CD14-positive monocyte (primary cell): ENCODE measurements at regions not wholly inside any gene's neighbourhood (a gene's known extent, or its start where the extent isn't known, plus 50 kb on each side); places are given as distances from the start of the nearest gene placed in this dataset.

Experiments used
- DNase-seq, 3 donors: peaks; one replicate each; pipeline ENCODE4 v3.0.0-alpha.2; 2011 to 2022
- H2AFZ ChIP-seq: 2 replicates; pipeline ENCODE4 v1.6.0; 2012; ENCODE audit warnings: mild to moderate bottlenecking, low read depth, low read length, inconsistent platforms; ENCODE audit not compliant: insufficient read depth, poor library complexity, severe bottlenecking
- H3K27ac ChIP-seq, 2 donors: 1 replicate in 1 of 2; 2 replicates in 1 of 2; pipeline ENCODE4 v1.5.1; 2012 to 2013; ENCODE audit warnings: low read length in 2 of 2, control low read depth in 1 of 2, inconsistent platforms in 1 of 2, low read depth in 1 of 2, mild to moderate bottlenecking in 1 of 2
- H3K27me3 ChIP-seq, 2 donors: one replicate each; pipeline versions ENCODE4 v1.6.0 to v1.6.1; 2011 to 2013; ENCODE audit warnings: low read length in 2 of 2; ENCODE audit not compliant: control insufficient read depth in 2 of 2, insufficient read depth in 2 of 2
- H3K36me3 ChIP-seq, 2 donors: replicated peaks in 1 of 2; 1 replicate in 1 of 2; 2 replicates in 1 of 2; pipeline versions ENCODE4 v1.5.1 to v1.6.1; 2012 to 2013; ENCODE audit warnings: low read length in 2 of 2, control low read depth in 1 of 2, inconsistent platforms in 1 of 2, mild to moderate bottlenecking in 1 of 2; ENCODE audit not compliant: insufficient read depth in 2 of 2, control insufficient read depth in 1 of 2
- H3K4me1 ChIP-seq, 2 donors: 1 replicate in 1 of 2; 2 replicates in 1 of 2; pipeline versions ENCODE4 v1.5.1 to v1.6.1; 2012 to 2013; ENCODE audit warnings: low read length in 2 of 2, control low read depth in 1 of 2, inconsistent platforms in 1 of 2, mild to moderate bottlenecking in 1 of 2, moderate library complexity in 1 of 2; ENCODE audit not compliant: insufficient read depth in 2 of 2, control insufficient read depth in 1 of 2
- H3K4me2 ChIP-seq: replicated peaks from 2 replicates; pipeline ENCODE3; 2012; ENCODE audit warnings: low read length, moderate library complexity, mild to moderate bottlenecking; ENCODE audit not compliant: poor library complexity, severe bottlenecking; ENCODE audit errors: extremely low read depth
- H3K4me3 ChIP-seq, 3 experiments: fragments of 200-600 bp in 1 of 3; sonication (generic) in 1 of 3; replicated peaks in 1 of 3; 1 replicate in 2 of 3; 2 replicates in 1 of 3; pipeline ENCODE4 v1.5.1; 2011 to 2013; ENCODE audit warnings: low read length in 3 of 3, mild to moderate bottlenecking in 3 of 3, control low read depth in 2 of 3, low read depth in 2 of 3, inconsistent platforms in 1 of 3, moderate library complexity in 1 of 3
- H3K79me2 ChIP-seq: 2 replicates; pipeline ENCODE4 v1.6.0; 2012; ENCODE audit warnings: mild to moderate bottlenecking, control low read depth, inconsistent platforms, low read length, moderate library complexity; ENCODE audit not compliant: insufficient read depth
- H3K9ac ChIP-seq: 2 replicates; pipeline ENCODE4 v1.6.0; 2017; ENCODE audit warnings: low read length, mild to moderate bottlenecking; ENCODE audit not compliant: insufficient read depth, poor library complexity, severe bottlenecking
- H3K9me3 ChIP-seq, 2 donors: replicated peaks in 1 of 2; 1 replicate in 1 of 2; 2 replicates in 1 of 2; pipeline versions ENCODE4 v1.5.1 to v1.6.1; 2012 to 2013; ENCODE audit warnings: low read length in 2 of 2, control low read depth in 1 of 2; ENCODE audit not compliant: control insufficient read depth in 1 of 2, insufficient read depth in 1 of 2
- H4K20me1 ChIP-seq: 2 replicates; pipeline ENCODE4 v1.6.0; 2012; ENCODE audit warnings: mild to moderate bottlenecking, low read length, control low read depth, moderate library complexity; ENCODE audit not compliant: insufficient read depth
- H3K27ac Mint-ChIP-seq, 7 donors: one replicate each; pipeline ENCODE4 v1.8.0; 2020; ENCODE audit warnings: mild to moderate bottlenecking in 7 of 7, mixed read lengths in 7 of 7, moderate library complexity in 6 of 7, inconsistent platforms in 2 of 7
- H3K27me3 Mint-ChIP-seq, 3 donors: one replicate each; pipeline ENCODE4 v1.8.0; 2021 to 2022; ENCODE audit warnings: low read depth in 3 of 3, mild to moderate bottlenecking in 3 of 3, mixed read lengths in 3 of 3, moderate library complexity in 3 of 3, inconsistent platforms in 1 of 3
- H3K36me3 Mint-ChIP-seq, 2 donors: one replicate each; pipeline ENCODE4 v1.8.0; 2020; ENCODE audit warnings: mixed read lengths in 2 of 2, inconsistent platforms in 1 of 2, mild to moderate bottlenecking in 1 of 2
- H3K4me1 Mint-ChIP-seq: one replicate; pipeline ENCODE4 v1.8.0; 2020; ENCODE audit warnings: mild to moderate bottlenecking, mixed read lengths
- H3K4me3 Mint-ChIP-seq, 2 donors: one replicate each; pipeline ENCODE4 v1.8.0; 2020; ENCODE audit warnings: mild to moderate bottlenecking in 2 of 2, mixed read lengths in 2 of 2, moderate library complexity in 1 of 2
- H3K9me3 Mint-ChIP-seq, 7 donors: one replicate each; pipeline ENCODE4 v1.8.0; 2020 to 2022; ENCODE audit warnings: mixed read lengths in 7 of 7, mild to moderate bottlenecking in 6 of 7, moderate library complexity in 6 of 7, inconsistent platforms in 2 of 7
- WGBS: methylation state at CpG from one replicate; pipeline ENCODE4 v1.1.5; 2013; ENCODE audit warnings: missing lambda C conversion rate; ENCODE audit not compliant: insufficient coverage; 5-methylcytosine and 5-hydroxymethylcytosine counted together
- intact Hi-C, 2 donors: fragments of 100-400 bp; cut with micrococcal nuclease; formaldehyde crosslinking; loops; one replicate each; pipeline versions ENCODE4 v1.15.0 to v1.15.1; 2023
- TF ChIP-seq, protein P1 (sequence below): fragments of 200-600 bp; IDR thresholded peaks from one replicate; pipeline ENCODE4 v1.8.0; 2022; ENCODE audit warnings: antibody characterized with exemption, mild to moderate bottlenecking

DNA sequence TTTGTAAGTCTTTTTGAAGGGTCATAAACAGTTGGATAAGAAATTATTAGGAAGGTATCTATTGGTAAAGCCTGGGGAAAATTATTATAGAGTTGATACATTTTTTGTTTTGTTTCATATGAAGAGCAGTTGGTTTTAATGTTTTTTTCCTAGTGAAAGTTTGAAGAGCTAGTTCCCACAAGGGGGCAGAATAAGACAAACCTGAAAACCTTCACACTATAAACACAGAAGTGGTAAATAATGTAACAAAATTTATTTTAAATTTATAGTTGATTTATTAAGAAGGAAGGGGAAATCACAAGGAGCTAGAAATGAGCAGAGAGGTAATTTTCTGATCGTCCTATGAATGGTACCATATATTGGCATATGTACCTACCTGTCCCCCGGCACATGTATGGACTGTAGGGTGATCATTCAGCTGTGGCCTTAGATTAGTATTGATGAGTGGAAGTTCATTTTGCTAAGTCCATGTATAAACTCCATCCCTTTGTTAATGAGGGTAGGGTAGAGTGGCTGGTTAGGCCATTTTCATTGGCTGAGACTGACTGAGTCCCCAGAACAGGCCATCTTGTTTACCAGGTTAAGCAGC lies 116.3 kb downstream of the TANC2 start:
- 33% methylated on average over 1 of the region's 2 CpGs for WGBS
- Histone ChIP-seq H3K9me3 (peaks cover 0 to 6% of the 10 kb centered on the region in 2 donors), H3K79me2 (no peaks in the 10 kb centered on the region), H3K4me3 (no peak overlapping the region), H3K9ac (no peak overlapping the region), H2AFZ (no peak overlapping the region), H4K20me1 (no peaks in the 10 kb centered on the region), H3K4me1 (no peaks in the 10 kb centered on the region), H3K36me3 (no peaks in the 10 kb centered on the region), H3K27ac (peak overlapping the region in 1 of 2 donors; percentile 17), H3K27me3 (no peaks in the 10 kb centered on the region), H3K4me2 (no peak overlapping the region)
- H3K36me3 Mint-ChIP-seq, result peaks cover 0 to 5% of the 10 kb centered on the region in 2 donors
- no peak overlapping the region for H3K4me3 Mint-ChIP-seq
- TF ChIP-seq, protein P1, sequence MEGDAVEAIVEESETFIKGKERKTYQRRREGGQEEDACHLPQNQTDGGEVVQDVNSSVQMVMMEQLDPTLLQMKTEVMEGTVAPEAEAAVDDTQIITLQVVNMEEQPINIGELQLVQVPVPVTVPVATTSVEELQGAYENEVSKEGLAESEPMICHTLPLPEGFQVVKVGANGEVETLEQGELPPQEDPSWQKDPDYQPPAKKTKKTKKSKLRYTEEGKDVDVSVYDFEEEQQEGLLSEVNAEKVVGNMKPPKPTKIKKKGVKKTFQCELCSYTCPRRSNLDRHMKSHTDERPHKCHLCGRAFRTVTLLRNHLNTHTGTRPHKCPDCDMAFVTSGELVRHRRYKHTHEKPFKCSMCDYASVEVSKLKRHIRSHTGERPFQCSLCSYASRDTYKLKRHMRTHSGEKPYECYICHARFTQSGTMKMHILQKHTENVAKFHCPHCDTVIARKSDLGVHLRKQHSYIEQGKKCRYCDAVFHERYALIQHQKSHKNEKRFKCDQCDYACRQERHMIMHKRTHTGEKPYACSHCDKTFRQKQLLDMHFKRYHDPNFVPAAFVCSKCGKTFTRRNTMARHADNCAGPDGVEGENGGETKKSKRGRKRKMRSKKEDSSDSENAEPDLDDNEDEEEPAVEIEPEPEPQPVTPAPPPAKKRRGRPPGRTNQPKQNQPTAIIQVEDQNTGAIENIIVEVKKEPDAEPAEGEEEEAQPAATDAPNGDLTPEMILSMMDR, result peak; percentile 57
- peak overlapping the region in 1 of 7 donors; percentile 71 for H3K27ac Mint-ChIP-seq
- H3K4me1 Mint-ChIP-seq, result peaks cover 4% of the 10 kb centered on the region
- no peaks in the 10 kb centered on the region for H3K27me3 Mint-ChIP-seq
- H3K9me3 Mint-ChIP-seq, result peaks cover 3 to 7% (median 6%) of the 10 kb centered on the region in 7 donors
- intact Hi-C loops, result loop anchor here (5.0 kb wide), 1 partner anchor 325 kb away; no protein-coding TSS in a partner anchor
- DNase-seq, result peak in 2 of 3 donors; percentile 10 to 16

DNA sequence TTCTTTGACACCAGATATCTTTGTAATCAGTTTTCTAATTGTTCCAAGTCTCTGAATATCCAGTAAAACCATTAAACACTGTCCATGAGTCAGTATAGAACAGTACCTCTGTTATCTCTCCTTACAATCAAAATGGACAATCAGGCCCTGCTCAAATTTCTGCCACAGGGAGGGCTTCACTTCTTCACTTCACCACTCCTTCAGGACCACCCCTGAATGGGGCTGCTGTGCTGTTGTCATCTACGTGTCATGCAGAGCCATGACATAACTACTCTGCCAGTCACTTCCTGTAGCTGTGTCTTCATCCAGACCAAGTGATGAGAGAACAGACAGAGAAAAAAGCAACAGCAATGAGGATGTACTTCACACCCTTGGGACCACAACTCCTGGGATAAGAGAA lies 116.9 kb downstream of the TANC2 start:
- Histone ChIP-seq H3K79me2 (no peaks in the 10 kb centered on the region), H3K4me3 (no peak overlapping the region), H3K36me3 (no peaks in the 10 kb centered on the region), H3K9me3 (peaks cover 0 to 6% of the 10 kb centered on the region in 2 donors), H2AFZ (no peak overlapping the region), H3K4me2 (no peak overlapping the region), H3K27ac (peak overlapping the region in 1 of 2 donors; percentile 17), H3K4me1 (no peaks in the 10 kb centered on the region), H4K20me1 (no peaks in the 10 kb centered on the region), H3K27me3 (no peaks in the 10 kb centered on the region), H3K9ac (no peak overlapping the region)
- Mint-ChIP-seq H3K27ac (peak overlapping the region in 3 of 7 donors; percentile 16 to 78 (median 71)), H3K4me3 (no peak overlapping the region), H3K36me3 (peaks cover 0 to 5% of the 10 kb centered on the region in 2 donors), H3K27me3 (no peaks in the 10 kb centered on the region), H3K9me3 (peaks cover 3 to 7% (median 6%) of the 10 kb centered on the region in 7 donors), H3K4me1 (peaks cover 4% of the 10 kb centered on the region)
- 17% methylated on average over 1 of the region's 1 CpG for WGBS
- DNase-seq, result peak; percentile 5 to 52 (median 6)
- TF ChIP-seq, protein P1, result no peak
- intact Hi-C loops, result loop anchor here (5.0 kb wide), 1 partner anchor 324 kb away; no protein-coding TSS in a partner anchor
